Endodermal cell (in vitro differentiated cells): ENCODE measurements at regions not wholly inside any gene's neighbourhood (a gene's known extent, or its start where the extent isn't known, plus 50 kb on each side); places are given as distances from the start of the nearest gene placed in this dataset.

Experiments
- DNase-seq: peaks from one replicate; pipeline ENCODE4 v3.0.0-alpha.2; 2017
- H3K27ac ChIP-seq: 2 replicates; pipeline ENCODE4 v1.5.1; 2013; ENCODE audit warnings: mild to moderate bottlenecking, low read depth, low read length, moderate library complexity
- H3K27me3 ChIP-seq: 2 replicates; pipeline ENCODE4 v1.6.1; 2013; ENCODE audit warnings: mild to moderate bottlenecking, low read length, moderate library complexity; ENCODE audit not compliant: insufficient read depth, control insufficient read depth, poor library complexity, severe bottlenecking
- H3K36me3 ChIP-seq: 2 replicates; pipeline ENCODE4 v1.7.0; 2013; ENCODE audit warnings: mild to moderate bottlenecking, low read length, moderate library complexity; ENCODE audit not compliant: control insufficient read depth, insufficient read depth
- H3K4me1 ChIP-seq: one replicate; pipeline ENCODE4 v1.7.0; 2013; ENCODE audit warnings: low read length; ENCODE audit not compliant: control insufficient read depth, insufficient read depth
- H3K4me3 ChIP-seq: 2 replicates; pipeline ENCODE4 v1.5.1; 2013; ENCODE audit warnings: mild to moderate bottlenecking, low read length, moderate library complexity
- H3K9ac ChIP-seq: 2 replicates; pipeline ENCODE4 v1.6.1; 2013; ENCODE audit warnings: mild to moderate bottlenecking, low read length, moderate library complexity; ENCODE audit not compliant: poor library complexity, severe bottlenecking; ENCODE audit errors: extremely low read depth
- H3K9me3 ChIP-seq: 2 replicates; pipeline ENCODE4 v1.6.1; 2013; ENCODE audit warnings: mild to moderate bottlenecking, low read length, moderate library complexity; ENCODE audit not compliant: control insufficient read depth
- H3K27ac Mint-ChIP-seq: 2 replicates; pipeline ENCODE4 v1.8.0; 2020; ENCODE audit warnings: mixed read lengths
- H3K27me3 Mint-ChIP-seq: 2 replicates; pipeline ENCODE4 v1.8.0; 2021; ENCODE audit warnings: mild to moderate bottlenecking, mixed read lengths; ENCODE audit not compliant: insufficient read depth
- H3K36me3 Mint-ChIP-seq: 2 replicates; pipeline ENCODE4 v1.8.0; 2020; ENCODE audit warnings: low read depth, mixed read lengths
- H3K4me1 Mint-ChIP-seq: 2 replicates; pipeline ENCODE4 v1.8.0; 2020; ENCODE audit warnings: mixed read lengths
- H3K4me3 Mint-ChIP-seq: 2 replicates; pipeline ENCODE4 v1.8.0; 2020; ENCODE audit warnings: mild to moderate bottlenecking, moderate library complexity, mixed read lengths
- H3K9me3 Mint-ChIP-seq: 2 replicates; pipeline ENCODE4 v1.8.0; 2020; ENCODE audit warnings: mild to moderate bottlenecking, mixed read lengths
- CTCF ChIP-seq: fragments of 200-600 bp; sonication (generic); conservative IDR thresholded peaks from 2 replicates; pipeline ENCODE4 v1.5.0; 2021; ENCODE audit warnings: antibody characterized with exemption, mild to moderate bottlenecking
- WGBS, 2 experiments: methylation state at CpG; one replicate each; pipeline versions ENCODE4 v1.1.5 to v1.1.7; 2013; ENCODE audit warnings: missing lambda C conversion rate in 2 of 2, mixed read lengths in 1 of 2; ENCODE audit not compliant: insufficient coverage in 1 of 2, insufficient read length in 1 of 2; 5-methylcytosine and 5-hydroxymethylcytosine counted together

DNA sequence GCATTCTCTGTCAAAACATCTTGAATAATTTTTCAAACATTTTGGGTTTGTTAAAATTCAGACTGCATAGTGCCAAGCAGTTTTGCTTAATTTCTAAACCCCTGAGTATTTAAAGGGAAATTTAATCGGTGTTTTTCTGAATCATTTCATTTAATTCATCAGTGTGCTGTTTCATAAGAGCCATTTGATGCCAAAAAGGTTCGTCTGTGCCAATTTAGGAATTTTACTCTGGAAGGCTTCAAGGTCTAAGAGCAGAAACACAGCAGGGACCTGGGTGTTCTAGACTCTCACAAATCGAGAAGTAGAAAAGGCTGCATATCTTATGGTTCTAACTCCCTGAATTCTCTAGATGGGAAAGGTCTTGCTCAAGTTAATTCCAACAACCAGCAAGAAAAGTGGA is 311.9 kb upstream of the NT5C1B start:
- no peak for DNase-seq
- 91 to 100% methylated on average over 2 to 3 of the region's 3 CpGs for WGBS, 2 experiments
- H3K4me3 Mint-ChIP-seq = no peak overlapping the region
- TF ChIP-seq CTCF = no peak
- Histone ChIP-seq H3K9ac (no peak overlapping the region), H3K27ac (no peak overlapping the region), H3K36me3 (no peaks in the 10 kb centered on the region), H3K9me3 (no peaks in the 10 kb centered on the region), H3K4me3 (no peak overlapping the region), H3K27me3 (peaks cover 8% of the 10 kb centered on the region), H3K4me1 (peaks cover 8% of the 10 kb centered on the region)
- no peaks in the 10 kb centered on the region for H3K9me3 Mint-ChIP-seq
- H3K27me3 Mint-ChIP-seq = peaks cover 6% of the 10 kb centered on the region
- H3K36me3 Mint-ChIP-seq = no peaks in the 10 kb centered on the region
- H3K27ac Mint-ChIP-seq = no peak overlapping the region
- H3K4me1 Mint-ChIP-seq = peaks cover 18% of the 10 kb centered on the region

GRCh38 chr2:18900691-18901141 is 311.3 kb upstream of the NT5C1B start:
- peaks cover 6% of the 10 kb centered on the region for H3K27me3 Mint-ChIP-seq
- no peaks in the 10 kb centered on the region for H3K9me3 Mint-ChIP-seq
- Histone ChIP-seq H3K4me3 (no peak overlapping the region), H3K9ac (no peak overlapping the region), H3K4me1 (peaks cover 11% of the 10 kb centered on the region), H3K27me3 (peaks cover 8% of the 10 kb centered on the region), H3K9me3 (no peaks in the 10 kb centered on the region), H3K27ac (no peak overlapping the region), H3K36me3 (no peaks in the 10 kb centered on the region)
- DNase-seq = no peak
- no peak for TF ChIP-seq CTCF
- no peak overlapping the region for H3K27ac Mint-ChIP-seq
- no peaks in the 10 kb centered on the region for H3K36me3 Mint-ChIP-seq
- peaks cover 23% of the 10 kb centered on the region for H3K4me1 Mint-ChIP-seq
- H3K4me3 Mint-ChIP-seq = no peak overlapping the region

- DNase-seq = no peak
- H3K4me1 ChIP-seq = peaks cover 17% of the 10 kb centered on the region
- 86 to 89% methylated on average over 3 of the region's 3 CpGs for WGBS, 2 experiments
- no peaks in the 10 kb centered on the region for H3K9me3 ChIP-seq
- no peaks in the 10 kb centered on the region for H3K36me3 ChIP-seq
- no peak overlapping the region for H3K4me3 ChIP-seq
- H3K4me1 Mint-ChIP-seq = peaks cover 28% of the 10 kb centered on the region
- H3K27me3 ChIP-seq = peaks cover 8% of the 10 kb centered on the region
- H3K9me3 Mint-ChIP-seq = no peaks in the 10 kb centered on the region
- no peak overlapping the region for H3K27ac ChIP-seq
- H3K4me3 Mint-ChIP-seq = no peak overlapping the region
- no peaks in the 10 kb centered on the region for H3K36me3 Mint-ChIP-seq
- peaks cover 6% of the 10 kb centered on the region for H3K27me3 Mint-ChIP-seq
- TF ChIP-seq CTCF = no peak
- no peak overlapping the region for H3K9ac ChIP-seq
- no peak overlapping the region for H3K27ac Mint-ChIP-seq
These were observed 310.4 kb upstream of the NT5C1B start for GRCh38 chr2:18899725-18900124.
